BE2C (cell line): ENCODE measurements at regions not wholly inside any gene's neighbourhood (a gene's known extent, or its start where the extent isn't known, plus 50 kb on each side); places are given as distances from the start of the nearest gene placed in this dataset.

Experiments
- DNase-seq: peaks from one replicate; pipeline ENCODE4 v3.0.0-alpha.2; 2020
- H3K27me3 ChIP-seq: fragments of 250-450 bp; sonication (Bioruptor Pico); 2 replicates; pipeline ENCODE4 v1.5.1; 2020; ENCODE audit warnings: mild to moderate bottlenecking
- H3K36me3 ChIP-seq: fragments of 250-450 bp; sonication (Bioruptor Pico); 2 replicates; pipeline ENCODE4 v1.5.1; 2020; ENCODE audit warnings: mild to moderate bottlenecking
- H3K4me1 ChIP-seq: fragments of 250-450 bp; sonication (Bioruptor Pico); 2 replicates; pipeline ENCODE4 v1.5.1; 2020
- H3K4me3 ChIP-seq: 2 replicates; pipeline ENCODE4 v1.5.1; 2011; ENCODE audit warnings: low read depth, low read length
- H3K9me3 ChIP-seq: fragments of 250-450 bp; sonication (Bioruptor Pico); 2 replicates; pipeline ENCODE4 v1.5.1; 2020
- CTCF ChIP-seq: IDR thresholded peaks from 2 replicates; pipeline ENCODE4 v1.5.1; 2012; ENCODE audit warnings: mild to moderate bottlenecking, low read depth, low read length

- H3K4me1 ChIP-seq, result no peaks in the 10 kb centered on the region
- H3K4me3 ChIP-seq, result no peak overlapping the region
- TF ChIP-seq CTCF, result no peak
These were observed 438.0 kb upstream of the NXPH2 start for GRCh38 chr2:139218181-139218580.

DNA sequence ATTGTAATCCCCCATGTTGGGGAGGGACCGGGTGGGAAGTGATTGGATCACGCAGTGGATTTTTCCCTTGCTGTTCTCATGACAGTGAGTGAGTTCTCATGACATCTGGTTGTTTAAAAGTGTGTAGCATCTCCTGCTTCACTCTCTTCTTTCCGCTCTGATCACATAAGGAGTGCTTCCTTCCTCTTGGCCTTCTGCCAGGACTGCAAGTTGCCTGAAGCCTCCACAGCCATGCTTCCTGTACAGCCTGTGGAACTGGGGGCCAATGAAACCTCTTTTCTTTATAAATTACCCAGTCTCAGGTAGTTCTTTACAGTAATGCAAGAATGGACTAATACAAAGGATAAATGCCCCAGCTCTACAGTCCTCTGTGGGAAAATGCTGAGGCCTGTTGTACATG, 437.5 kb upstream of the NXPH2 start:
- no peaks in the 10 kb centered on the region for H3K9me3 ChIP-seq
- DNase-seq, result peak; percentile 16
- H3K36me3 ChIP-seq, result no peaks in the 10 kb centered on the region
- H3K27me3 ChIP-seq, result no peaks in the 10 kb centered on the region
- no peaks in the 10 kb centered on the region for H3K4me1 ChIP-seq
- TF ChIP-seq CTCF, result no peak
- H3K4me3 ChIP-seq, result no peak overlapping the region

More at GRCh38 chr2:139218181-139218580, 438.0 kb upstream of the NXPH2 start:
- no peak for DNase-seq
- H3K27me3 ChIP-seq, result no peaks in the 10 kb centered on the region
- H3K36me3 ChIP-seq, result no peaks in the 10 kb centered on the region
- H3K9me3 ChIP-seq, result no peaks in the 10 kb centered on the region

- Histone ChIP-seq H3K9me3 (no peaks in the 10 kb centered on the region), H3K4me3 (no peak overlapping the region), H3K4me1 (no peaks in the 10 kb centered on the region), H3K27me3 (no peaks in the 10 kb centered on the region), H3K36me3 (no peaks in the 10 kb centered on the region)
- DNase-seq, result no peak
- TF ChIP-seq CTCF, result no peak
These were observed 436.2 kb upstream of the NXPH2 start for GRCh38 chr2:139216435-139216834.

DNA sequence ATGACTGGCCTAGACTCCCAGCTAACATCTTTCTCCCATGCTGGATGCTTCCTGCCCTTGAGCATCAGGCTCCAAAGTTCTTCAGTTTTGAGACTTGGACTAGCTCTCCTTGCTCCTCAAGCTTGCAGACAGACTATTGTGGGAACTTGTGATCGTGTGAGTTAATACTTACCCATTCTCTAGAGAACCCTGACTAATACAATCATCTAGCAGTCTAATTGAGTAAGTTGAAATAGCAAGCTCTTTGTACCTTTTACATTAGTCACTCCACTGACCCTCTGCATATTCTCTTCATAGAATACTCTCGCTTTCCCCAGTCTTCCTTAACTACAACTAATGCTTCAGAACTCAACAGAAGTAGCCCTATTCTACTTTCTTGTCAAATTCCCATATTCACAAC, 434.6 kb upstream of the NXPH2 start:
- Histone ChIP-seq H3K27me3 (no peaks in the 10 kb centered on the region), H3K4me3 (no peak overlapping the region), H3K9me3 (no peaks in the 10 kb centered on the region), H3K4me1 (no peaks in the 10 kb centered on the region), H3K36me3 (no peaks in the 10 kb centered on the region)
- DNase-seq, result no peak
- no peak for TF ChIP-seq CTCF

- no peak for TF ChIP-seq CTCF
These were observed 429.4 kb upstream of the NXPH2 start for GRCh38 chr2:139209586-139209985.

GRCh38 chr2:139201516-139201915, 421.3 kb upstream of the NXPH2 start:
- H3K27me3 ChIP-seq, result no peaks in the 10 kb centered on the region
- no peaks in the 10 kb centered on the region for H3K36me3 ChIP-seq
- no peak for DNase-seq
- H3K9me3 ChIP-seq, result no peaks in the 10 kb centered on the region
- no peak for TF ChIP-seq CTCF
- no peaks in the 10 kb centered on the region for H3K4me1 ChIP-seq
- no peak overlapping the region for H3K4me3 ChIP-seq

More at GRCh38 chr2:139209586-139209985, 429.4 kb upstream of the NXPH2 start:
- Histone ChIP-seq H3K36me3 (no peaks in the 10 kb centered on the region), H3K4me3 (no peak overlapping the region), H3K4me1 (no peaks in the 10 kb centered on the region), H3K27me3 (no peaks in the 10 kb centered on the region), H3K9me3 (no peaks in the 10 kb centered on the region)
- DNase-seq, result no peak
